ENCODE measurements at regions not wholly inside any gene's neighbourhood (a gene's known extent, or its start where the extent isn't known, plus 50 kb on each side); places are given as distances from the start of the nearest gene placed in this dataset.

DNA sequence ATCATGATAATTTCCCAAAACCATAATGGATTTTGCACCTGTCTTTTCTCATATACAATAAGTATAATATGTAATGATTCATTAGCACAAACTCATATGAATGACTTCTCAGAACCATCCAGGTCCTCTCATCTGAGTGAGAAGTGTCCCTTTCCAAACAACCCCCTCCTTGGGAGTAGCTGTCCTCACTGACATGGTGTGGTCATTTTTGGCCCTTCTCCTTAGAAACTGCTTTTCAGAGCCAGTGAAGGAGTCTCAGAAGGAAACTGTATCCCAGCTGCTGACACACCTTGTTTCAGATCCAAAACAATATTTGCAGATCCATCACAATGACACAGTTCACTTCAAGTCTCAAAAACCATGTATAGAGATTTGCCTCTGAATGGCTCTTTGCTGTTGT is 95.5 kb downstream of the MIS18A start:
- no peak for DNase-seq

DNA sequence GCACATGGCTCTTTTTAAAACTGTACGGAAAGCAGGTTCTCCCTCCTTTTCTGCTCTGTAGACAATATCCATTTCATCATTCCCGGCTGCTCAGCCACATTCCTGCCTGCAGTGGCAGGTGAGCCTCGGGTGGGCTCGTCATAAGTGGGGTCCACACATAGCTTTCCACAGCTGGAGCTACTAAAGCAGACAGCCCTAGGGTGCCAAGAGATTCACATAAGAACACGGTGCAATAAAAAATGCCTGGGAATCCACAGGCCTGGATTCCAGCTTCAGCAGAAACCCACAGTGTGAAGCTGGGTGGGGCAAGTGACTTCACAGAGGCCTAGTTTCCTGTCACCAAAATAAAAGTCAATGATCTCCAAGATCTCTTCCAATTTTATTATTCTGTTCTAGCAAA is 96.4 kb downstream of the MIS18A start:
- DNase-seq, result no peak

DNA sequence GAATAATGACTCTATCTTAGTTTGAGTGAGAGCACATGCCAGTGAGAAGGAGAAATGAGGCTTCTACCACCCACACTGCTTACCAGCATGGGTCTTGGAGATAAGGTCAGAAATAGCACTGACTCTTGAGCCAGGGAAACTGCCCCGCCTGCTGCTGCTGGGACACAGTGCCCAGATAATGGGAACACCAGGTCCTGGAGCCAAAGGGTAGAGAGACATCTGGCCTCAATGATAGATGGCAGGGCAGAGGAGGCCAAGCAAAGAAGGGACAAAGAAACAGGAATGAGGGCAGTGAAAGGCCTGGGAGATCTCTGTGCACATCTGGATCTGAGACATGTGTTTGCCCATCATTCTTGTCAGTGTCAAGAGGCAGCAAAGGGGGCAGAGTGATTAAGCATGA is 97.4 kb downstream of the MIS18A start:
- no peak for DNase-seq

DNA sequence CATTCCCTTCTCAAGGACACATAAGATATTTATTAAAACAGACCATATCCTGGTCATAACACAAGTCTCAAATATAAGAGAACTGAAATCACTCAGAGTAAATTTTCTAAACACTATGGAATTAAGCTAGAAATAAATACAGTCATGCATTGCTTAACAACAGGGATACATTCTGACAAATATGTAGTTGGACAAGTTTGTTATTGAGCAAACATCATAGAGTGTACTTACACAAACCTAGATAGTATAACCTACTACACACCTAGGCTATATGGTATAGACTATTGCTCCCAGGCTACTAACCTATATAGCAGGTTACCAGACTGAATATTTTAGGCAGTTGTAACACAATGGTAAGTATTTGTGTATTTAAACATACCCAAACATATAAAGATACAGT is 104.0 kb downstream of the MIS18A start:
- DNase-seq, result no peak

DNA sequence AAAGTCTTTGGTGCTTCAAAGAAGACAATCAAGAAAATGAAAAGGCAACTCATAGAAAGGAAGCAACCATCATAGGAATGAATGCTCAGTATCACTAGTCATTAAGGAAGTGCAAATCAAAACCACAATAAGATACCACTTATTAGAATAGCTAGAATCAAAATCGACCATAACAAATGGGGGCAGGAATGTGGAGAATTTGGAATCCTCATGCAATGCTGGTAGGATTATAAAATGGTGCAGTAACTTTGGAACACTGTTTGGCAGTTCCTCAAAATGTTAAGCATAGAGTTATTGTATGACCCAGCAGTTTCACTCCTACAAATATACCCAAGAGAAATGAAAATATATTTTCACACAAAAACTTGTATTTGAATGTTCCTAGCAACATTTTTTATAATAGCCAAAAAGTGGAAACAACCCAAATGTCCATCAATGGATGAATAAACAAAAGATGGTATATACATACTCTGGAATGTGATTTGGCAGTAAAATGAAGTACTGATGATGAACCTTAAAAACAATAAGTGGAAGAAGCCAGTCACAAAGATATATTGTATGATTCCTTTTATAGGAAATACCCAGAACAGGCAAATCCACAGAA is 105.6 kb downstream of the MIS18A start:
- no peak for DNase-seq

DNA sequence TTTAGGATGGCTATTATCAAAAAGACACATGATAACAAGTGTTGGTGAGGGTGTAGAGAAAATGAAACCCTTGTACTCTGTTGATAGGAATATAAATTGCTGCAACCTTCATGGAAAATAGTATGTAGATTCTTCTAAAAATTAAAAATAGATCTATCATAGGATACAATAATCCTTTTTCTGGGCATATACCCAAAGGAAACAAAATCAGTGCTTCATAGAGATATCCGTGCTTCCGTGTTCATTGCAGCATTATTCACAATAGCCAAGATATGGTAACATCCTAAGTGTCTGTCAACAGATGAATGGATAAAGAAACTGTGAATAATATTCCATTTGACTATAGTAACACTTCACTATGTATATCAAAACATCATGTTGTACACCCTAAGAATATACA is 106.7 kb downstream of the MIS18A start:
- DNase-seq, result no peak

DNA sequence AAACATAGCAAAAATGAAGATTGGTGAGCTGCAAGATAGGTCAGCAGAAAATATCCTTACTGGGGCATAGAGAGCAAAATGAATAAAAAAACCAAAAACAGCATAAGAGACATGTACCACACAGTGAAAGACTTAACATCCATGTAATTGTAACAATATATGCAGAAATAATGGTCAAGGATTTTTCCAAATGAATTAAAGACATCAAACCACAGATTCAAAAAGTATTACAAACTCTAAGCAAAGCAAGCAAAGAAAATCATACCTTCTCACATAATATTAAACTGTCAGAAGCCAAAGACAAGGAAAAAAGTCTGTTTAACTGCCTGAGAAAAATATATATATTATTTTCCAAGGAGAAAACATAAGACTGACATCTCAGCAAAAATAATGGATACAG is 111.3 kb downstream of the MIS18A start:
- no peak for DNase-seq

DNA sequence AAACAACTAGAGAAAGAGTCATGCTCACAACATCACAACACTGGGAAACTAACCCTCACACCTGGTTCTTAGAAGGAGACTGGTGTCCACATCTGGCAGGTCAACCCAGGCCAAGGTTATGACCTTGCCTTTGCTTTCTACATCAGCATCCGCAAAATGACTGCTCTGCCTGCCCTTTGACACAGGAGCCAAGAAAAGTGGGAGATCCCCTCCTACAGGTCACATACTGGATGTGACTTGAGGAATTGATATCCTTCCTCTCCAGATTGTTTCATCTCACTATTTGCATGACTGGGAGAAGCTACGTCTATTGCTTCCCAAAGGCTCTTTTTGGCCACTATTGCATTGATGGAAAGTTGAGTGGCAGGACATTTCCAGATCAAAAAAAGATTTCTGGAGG is 115.5 kb downstream of the MIS18A start:
- no peak for DNase-seq

DNA sequence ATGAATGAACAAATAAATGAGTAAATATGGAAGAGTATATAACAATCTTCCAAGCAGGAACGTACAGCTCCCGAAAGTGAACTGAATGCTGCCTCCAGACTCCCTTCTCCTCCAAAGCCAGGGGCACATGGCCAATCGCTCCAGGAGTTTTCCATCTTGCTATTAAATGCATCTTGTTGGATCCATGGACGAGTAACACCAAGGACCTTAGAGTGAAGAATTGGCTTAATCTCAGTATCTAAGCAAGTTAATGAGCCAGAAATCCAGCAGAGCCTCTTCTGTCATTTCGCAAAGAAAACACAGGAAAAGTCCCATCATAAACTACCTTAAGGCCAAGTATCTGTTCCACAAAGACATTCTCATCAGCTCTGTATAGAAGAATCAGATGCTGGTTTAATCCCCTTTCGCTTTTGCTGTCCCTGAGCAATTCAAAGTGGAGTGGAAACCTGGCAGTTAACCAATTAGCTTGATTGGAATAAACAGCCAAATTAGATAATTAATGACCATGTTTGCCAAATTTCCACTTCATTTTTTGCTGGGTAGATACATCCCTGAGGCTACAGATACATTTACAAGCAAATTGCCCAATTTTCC is 116.0 kb downstream of the MIS18A start:
- no peak for DNase-seq

DNA sequence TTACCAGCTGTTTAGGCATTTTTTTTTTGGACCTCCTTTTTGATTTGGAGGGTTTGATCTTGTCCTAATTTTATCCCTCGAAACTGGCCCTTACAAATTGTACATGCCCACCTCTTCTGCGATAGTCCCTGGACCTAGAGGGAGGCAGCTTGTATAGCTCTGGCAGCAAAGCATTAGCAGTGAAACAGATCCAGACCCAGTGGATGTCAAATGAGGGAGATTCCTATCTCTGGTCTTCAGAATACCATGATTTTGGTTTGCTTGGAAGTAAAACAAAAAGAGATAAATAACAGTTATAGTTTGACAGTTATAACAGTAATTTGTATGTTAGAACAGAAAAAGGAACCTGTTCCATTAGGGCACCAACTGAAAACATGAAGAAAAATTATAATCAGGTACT is 123.6 kb downstream of the MIS18A start:
- DNase-seq, result no peak

DNA sequence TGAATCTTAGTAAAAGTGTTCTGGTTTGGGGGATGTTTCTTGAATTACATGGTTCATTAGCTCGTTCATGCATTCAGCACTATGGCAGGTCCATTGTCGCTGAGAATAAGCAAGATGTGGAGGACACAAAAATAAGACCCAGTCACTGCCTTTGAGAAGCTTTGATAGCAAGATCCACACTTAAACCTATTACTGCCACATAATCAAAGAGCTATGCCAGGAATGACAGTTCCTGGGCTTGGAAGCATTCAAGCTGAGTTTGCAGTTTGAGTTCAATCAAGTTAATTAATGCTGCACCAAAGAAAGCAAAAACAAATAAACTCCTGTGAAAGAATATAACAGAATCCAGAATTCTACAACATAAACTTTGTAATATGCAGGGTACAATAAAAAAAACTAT is 131.8 kb downstream of the MIS18A start:
- no peak for DNase-seq

DNA sequence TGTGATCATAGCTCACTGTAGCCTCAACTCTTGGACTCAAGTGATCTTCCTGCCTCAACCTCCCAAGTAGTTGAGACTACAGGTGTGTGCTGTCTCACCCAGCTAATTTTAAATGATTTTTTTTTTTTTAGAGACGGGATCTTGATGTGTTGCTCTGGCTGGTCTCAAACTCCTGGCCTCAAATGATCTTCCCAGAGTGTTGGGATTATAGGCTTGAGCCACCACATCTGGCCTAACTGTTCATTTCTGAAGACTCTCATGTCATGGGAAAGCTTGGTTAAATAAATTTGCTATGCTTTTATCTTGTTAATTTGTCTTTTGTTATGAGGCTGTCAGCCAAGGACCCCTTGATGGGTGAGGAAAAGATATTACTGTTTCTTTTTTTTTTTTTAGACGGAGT is 134.0 kb downstream of the MIS18A start:
- no peak for DNase-seq

DNA sequence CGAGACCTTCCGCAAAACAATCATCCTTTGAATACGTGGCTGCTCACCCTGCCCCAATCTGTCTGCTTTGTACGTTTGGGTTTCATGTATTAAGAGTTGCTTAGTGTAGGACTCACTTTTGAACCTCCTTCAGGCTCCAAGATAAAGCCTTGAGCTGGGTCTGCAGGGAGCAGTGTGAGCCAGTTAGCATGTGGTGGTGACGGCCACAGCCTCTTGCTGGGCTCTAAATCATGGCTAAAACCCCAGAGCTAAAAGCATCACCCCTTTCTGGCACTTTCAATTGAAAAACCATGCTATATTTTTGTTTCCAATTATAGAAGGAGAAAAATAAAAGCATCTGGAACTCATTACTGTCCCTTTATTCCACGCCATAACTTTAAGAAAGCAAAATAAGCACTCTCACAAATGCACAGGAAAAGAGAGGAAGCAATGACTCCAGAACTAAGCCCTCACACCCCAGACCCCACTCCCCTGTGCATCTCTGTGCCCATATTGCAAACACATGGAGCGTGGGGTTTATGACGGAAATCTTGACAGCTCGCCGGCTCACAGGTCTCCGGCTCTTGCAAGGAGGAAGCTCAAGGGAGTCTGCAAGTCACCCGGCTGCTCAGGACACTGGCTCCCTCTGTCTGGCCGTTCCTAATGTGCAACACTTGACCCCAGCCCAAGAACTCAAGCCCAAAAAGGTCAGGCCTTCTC is 135.5 kb downstream of the MIS18A start:
- DNase-seq, result peak; percentile 88

DNA sequence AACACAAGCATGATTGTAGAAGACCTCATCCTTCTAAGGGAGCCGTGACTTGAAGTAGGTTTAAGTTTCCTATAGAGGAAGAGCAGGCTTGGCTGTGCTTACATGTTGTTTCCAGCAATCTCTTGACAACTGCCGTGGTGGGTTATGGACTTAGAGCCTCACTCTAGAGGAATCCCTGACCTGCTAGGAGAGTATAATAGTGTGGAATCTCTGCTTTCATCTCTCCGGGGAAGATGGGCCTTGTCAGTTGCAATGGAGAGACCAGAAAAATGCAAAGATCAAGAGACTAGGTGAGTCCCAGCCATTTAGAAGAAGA is 137.6 kb downstream of the MIS18A start:
- no peak for DNase-seq

DNA sequence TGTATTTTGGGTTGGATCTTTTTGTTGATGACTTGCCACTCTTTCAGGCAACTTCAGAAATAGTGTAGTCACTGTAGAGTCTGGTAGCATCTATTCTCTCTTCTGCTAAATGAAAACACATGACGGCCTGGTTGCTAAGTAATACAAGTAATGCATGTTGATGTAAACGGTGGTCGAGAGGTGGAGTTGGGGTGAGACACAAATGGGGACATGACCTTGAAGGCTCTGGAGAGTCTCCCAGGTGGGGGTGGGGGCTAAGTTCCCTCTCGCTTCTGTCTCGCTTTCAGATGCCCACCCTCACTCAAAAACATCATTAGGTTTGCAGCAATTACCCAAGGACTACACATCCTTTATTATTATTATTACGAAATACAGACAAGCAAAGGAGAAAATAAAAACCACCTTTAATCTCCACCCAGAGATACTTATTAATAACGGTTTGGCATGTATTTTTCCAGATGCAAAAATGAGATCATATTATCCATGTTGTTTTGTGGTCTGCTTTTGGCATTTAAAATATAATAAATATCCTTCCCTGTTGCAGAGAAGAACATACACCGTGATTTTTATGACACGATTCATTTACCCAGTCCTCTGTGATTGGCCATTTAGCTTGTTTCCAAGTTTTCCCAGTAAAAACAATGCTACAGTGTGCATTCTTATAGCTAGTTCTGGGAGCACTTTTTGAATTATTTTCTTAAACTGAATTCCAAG is 138.1 kb downstream of the MIS18A start:
- DNase-seq, result peak; percentile 76

DNA sequence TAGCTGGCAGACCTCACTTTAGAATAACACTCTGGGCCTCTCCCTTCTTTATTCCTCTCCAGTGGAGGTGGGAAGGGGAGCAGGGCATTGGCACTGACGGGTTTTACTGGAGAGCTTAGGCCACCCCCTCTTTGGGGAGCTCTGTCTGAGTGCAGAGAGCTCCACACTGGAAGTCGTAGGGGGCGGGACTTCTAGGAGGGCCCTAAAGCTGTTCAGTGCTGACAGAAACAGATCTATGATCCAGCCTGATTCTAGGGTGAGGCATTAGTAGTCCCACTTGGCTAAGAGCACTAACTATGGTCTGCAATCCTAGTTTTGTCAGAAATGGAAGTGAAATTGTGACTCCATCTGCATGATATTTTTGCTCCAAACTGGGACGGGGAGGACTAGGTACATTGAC is 138.7 kb downstream of the MIS18A start:
- peak; percentile 42 for DNase-seq

DNA sequence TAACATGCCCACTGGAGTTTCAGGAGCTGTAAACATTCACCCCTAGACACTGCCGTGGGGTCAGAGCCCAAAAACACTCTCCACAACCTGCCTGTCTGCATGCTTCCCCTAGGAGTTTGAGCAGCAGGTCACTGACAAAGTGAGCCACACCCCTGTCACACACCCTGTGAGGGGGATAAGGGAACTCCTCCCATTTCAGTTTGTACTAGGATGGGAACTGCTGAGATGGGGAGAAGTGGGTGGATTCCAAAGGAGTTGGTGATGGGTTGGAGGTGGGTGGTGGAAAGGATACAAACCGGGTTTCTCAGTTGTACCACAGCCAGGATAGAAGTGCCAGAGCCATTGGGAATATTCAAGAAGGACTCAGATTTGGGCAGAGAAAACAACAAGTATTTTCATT is 140.2 kb downstream of the MIS18A start:
- no peak for DNase-seq

DNA sequence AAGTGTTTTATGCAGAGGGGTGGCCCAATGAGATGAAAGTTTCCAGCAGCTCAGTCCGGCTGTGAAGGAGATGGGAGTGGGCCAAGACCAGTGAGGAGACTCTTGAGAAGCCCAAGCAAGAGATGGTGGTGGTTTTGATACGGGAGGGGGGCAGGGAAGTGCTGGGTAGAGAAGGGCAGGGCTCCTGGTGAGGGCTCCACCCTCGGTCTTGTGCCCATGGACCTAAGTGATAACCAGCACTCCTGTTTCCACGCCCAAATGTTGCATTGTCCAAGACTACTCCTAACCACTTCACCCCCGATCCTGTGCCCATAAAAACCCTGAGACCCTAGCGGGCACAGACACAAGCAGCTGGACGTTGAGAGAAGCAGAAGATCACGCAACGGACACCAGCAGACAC is 140.9 kb downstream of the MIS18A start:
- no peak for DNase-seq

DNA sequence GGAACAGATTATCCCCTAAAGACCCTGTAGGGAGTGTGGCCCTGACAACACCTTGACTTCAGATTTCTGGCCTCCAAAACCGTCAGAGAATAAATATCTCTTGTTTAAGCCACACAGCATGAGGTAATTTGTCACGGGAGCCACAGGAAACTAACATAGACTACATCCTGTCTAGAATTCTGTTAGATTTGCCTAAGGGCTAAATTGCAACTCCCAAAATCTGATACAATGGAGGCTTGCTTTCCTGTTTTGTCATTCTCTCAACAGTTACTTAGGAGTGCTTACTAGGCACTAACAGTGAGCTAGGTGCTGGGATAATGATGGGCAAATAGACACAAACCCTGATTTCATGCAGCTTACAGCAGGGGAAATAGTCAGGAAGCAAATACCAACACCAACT is 141.6 kb downstream of the MIS18A start:
- no peak for DNase-seq

DNA sequence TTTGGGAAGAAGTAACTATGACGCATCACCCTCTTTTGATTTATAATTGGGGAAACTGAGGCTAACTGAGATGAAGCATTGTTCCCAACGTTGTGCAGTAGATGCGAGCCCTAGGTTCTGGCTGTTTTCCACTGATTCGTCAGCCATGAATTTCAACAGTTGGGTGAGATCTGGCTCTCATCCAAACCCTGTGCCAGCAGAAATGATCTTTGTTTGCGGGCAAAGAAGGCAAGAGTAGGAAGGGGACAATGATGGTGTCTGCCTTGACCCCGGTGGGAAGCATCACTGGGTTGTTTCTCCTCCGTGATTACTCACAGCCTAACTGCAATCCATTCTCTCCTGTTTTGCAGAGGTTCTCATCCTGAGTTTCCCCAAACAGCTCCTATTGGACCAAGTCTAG is 142.3 kb downstream of the MIS18A start:
- DNase-seq, result no peak

DNA sequence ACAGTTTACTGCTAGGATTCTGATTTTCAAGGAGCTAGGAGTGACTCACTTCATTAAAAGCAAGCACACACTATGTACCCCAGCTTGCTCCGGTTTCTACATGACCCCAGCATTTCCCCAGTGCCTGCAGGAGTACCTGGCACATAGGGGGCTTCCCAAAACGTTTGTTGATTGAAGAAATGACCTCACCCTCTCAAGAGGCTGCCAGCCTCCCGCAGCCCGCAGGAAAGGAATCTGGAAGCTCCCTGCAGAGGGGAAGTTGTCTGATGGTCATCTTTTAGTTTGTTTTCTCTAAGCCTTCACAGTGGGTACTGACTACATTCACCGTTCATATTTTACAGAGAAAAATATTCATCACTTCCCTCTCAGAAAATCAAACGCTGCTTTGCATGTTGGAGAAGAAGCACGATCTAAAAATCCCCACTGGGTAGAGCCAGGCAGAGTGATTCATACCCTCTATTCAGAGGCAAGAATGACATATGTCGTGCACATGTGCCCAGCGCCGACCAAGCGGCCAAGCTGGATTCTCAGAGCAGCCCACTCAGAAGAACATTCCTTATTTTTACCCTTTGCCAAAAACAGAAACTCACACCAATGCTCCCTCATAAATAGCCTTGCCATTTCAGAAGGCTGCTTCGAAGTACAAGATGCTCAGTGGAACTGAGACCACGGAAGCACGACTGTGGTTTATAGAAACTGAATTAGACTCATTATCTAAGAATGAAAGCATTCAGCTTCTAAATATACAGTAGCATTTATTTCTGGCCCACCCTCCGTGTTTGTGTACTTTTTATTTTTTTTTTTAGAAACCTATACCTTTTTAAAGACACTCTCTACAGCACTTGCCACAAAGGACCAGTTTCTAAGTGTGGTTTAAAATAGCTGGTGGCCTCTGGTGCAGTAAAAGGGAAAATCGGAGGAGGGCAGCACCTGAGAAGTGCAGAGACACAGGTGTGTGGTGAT is 143.2 kb downstream of the MIS18A start:
- DNase-seq, result peak; percentile 63

DNA sequence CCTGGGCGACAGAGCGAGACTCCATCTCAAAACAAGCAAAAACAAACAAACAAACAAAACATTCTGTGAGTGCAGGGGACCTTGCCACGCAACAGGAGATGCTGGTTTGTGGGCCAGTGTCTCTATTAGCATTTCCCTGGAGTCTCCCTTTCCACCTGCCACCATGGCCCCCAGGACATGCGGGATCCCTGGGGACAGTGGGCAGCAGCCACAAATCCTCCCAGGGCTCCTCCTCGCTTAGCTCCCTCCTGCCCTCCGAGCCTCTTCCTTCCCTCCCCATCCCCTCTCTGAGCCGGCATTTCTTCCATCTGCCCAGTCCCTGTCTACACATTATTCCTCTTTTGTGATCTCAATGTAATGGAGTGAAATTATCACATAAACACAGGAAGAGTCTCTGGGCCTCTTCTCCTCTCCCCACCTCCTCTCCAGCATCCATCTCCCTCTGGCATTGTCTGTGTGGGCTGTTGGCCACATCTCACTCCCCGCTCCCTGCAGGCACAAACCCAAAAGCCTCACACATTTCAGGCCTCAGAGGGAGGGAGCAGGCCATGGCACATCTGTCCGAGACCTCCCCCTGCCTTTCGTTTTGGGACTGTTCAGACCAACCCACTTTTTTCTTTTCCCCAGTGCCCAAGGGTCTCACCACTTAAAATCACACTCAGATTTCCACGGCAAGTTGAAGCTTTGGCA is 144.3 kb downstream of the MIS18A start:
- DNase-seq, result no peak

Data from left hindlimb (tissue), 1 donor.